ENCODE measurements at regions not wholly inside any gene's neighbourhood (a gene's known extent, or its start where the extent isn't known, plus 50 kb on each side); places are given as distances from the start of the nearest gene placed in this dataset.

- TF ChIP-seq CTCF (IDR thresholded peaks at IDR 0.05; ENCODE audit: low read depth, low read length) (no peak), EZH2phosphoT487 (IDR thresholded peaks at IDR 0.05; ENCODE audit: low read depth) (no peak)
Observed at GRCh38 chr13:67464154-67464553, 234.0 kb upstream of the PCDH9 start.
